ENCODE measurements at regions not wholly inside any gene's neighbourhood (a gene's known extent, or its start where the extent isn't known, plus 50 kb on each side); places are given as distances from the start of the nearest gene placed in this dataset.

DNA sequence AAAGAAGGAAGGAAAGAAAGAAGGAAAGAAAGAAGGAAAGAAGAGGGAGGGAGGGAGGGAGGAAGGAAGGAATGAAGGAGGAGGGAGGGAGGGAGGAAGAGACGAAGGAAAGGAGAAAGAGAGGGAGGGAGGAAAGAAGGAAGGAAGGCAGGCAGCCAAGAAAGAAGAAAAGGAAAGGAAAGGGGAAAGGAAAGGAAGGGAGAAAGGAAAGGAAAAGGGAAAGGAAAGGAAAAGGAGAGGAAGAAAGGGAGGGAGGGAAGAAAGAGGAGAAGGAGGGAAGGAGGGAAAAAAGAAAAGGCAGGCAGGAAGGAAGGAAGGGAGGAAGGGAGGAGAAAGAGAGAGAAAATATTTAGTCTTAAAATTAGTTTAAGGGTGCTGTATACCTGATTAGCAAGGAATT lies 704.1 kb downstream of the LUZP2 start:
- no peak overlapping the region for H3K27ac Mint-ChIP-seq
- no peaks in the 10 kb centered on the region for H3K4me1 Mint-ChIP-seq
- no peak overlapping the region for H3K4me3 Mint-ChIP-seq
- peaks cover 4% of the 10 kb centered on the region for H3K27me3 Mint-ChIP-seq (ENCODE audit: low read depth, poor library complexity)
- no peak for DNase-seq
- TF ChIP-seq CTCF (IDR thresholded peaks at IDR 0.05) = no peak
- no peaks in the 10 kb centered on the region for H3K9me3 Mint-ChIP-seq
- no peaks in the 10 kb centered on the region for H3K36me3 Mint-ChIP-seq (ENCODE audit: low read depth)

DNA sequence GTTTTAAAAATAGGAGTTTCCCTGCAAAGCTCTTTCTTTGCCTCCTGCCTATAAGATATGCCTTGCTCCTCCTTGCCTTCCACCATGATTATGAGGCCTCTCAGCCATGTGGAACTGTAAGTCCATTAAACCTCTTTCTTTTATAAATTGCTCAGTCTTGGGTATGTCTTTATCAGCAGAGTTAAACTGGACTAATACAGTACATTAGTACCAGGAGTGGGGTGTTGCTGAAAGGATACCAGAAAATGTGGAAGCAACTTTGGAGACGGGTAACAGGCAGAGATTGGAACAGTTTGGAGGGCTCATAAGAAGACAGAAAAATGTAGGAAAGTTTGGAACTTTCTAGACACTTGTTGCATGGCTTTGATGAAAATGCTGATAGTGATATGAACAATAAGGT lies 709.9 kb downstream of the LUZP2 start:
- Mint-ChIP-seq H3K27me3 (ENCODE audit: low read depth, poor library complexity) (peaks cover 2% of the 10 kb centered on the region), H3K4me3 (no peak overlapping the region)

DNA sequence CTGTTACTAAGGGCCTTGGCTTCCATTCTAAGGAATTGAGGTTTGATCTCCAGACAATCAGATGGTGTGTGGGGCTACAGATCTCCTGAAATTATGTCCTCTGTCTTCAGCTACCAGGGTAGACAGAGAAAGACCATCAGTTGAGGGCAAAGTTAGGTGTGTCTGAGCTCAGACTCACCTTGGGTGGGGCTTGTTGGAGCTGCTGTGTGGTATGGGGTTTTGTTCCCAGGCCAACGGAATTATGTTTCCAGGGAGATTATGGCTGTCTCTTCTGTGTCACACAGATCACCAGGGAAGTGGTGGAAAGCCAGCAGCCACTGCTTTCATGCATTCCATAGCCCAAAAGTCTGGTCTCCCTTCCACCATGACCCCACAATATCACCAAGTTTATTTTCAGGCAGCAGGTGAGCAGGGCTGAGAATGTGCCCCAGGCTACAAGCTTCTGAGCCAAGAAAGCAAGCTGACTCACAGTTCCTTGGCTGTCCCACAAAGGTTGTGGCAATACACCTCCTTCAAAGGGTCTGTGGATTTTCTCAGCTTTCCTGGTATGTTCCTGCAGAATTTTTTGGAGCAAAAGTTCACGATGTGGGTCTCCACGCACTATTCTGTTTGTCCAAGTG lies 714.9 kb downstream of the LUZP2 start:
- no peak for TF ChIP-seq CTCF (IDR thresholded peaks at IDR 0.05)
- Mint-ChIP-seq H3K36me3 (ENCODE audit: low read depth) (no peaks in the 10 kb centered on the region), H3K27me3 (ENCODE audit: low read depth, poor library complexity) (peaks cover 2% of the 10 kb centered on the region), H3K9me3 (peaks cover 4% of the 10 kb centered on the region), H3K4me1 (no peaks in the 10 kb centered on the region), H3K4me3 (no peak overlapping the region), H3K27ac (no peak overlapping the region)
- no peak for DNase-seq

More for the DNA sequence above, 709.9 kb downstream of the LUZP2 start:
- Mint-ChIP-seq H3K9me3 (peaks cover 7% of the 10 kb centered on the region), H3K27ac (no peak overlapping the region), H3K36me3 (ENCODE audit: low read depth) (no peaks in the 10 kb centered on the region), H3K4me1 (no peaks in the 10 kb centered on the region)
- TF ChIP-seq CTCF (IDR thresholded peaks at IDR 0.05) = no peak
- no peak for DNase-seq

DNA sequence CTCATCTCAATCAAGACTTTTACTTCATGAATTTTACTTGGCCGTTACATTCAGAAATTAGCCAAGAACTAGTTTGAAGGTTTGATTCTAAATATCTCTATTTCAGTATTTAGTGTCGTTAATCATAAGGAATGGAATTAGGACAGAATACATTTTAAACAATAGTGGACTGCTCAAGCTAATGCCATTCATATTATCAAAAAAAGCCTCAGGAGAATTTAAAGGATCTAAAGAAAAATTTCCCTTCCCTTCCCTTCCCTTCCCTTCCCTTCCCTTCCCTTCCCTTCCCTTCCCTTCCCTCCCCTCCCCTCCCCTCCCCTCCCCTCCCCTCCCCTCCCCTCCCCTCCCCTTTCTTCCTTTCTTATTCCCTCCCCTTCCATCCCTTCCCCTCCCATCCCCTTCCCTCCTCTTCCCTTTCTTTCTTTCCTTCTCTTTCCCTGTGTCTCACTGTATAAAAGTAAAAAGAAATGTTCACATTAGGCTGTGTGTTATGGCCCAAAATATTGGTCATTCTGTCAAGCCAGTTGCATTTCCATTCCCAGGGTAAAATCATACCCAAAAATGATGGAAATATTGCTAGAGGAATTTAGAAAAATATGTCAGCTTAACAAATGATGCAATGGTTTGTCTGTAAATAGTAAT lies 717.8 kb downstream of the LUZP2 start:
- no peaks in the 10 kb centered on the region for H3K9me3 Mint-ChIP-seq

GRCh38 chr11:25218036-25218435 lies 721.2 kb downstream of the LUZP2 start:
- Mint-ChIP-seq H3K36me3 (ENCODE audit: low read depth) (no peaks in the 10 kb centered on the region), H3K27me3 (ENCODE audit: low read depth, poor library complexity) (no peaks in the 10 kb centered on the region), H3K27ac (no peak overlapping the region), H3K4me1 (no peaks in the 10 kb centered on the region), H3K4me3 (no peak overlapping the region), H3K9me3 (no peaks in the 10 kb centered on the region)
- no peak for TF ChIP-seq CTCF (IDR thresholded peaks at IDR 0.05)
- DNase-seq = no peak

More for the DNA sequence above, 717.8 kb downstream of the LUZP2 start:
- Mint-ChIP-seq H3K36me3 (ENCODE audit: low read depth) (no peaks in the 10 kb centered on the region), H3K4me1 (no peaks in the 10 kb centered on the region), H3K27me3 (ENCODE audit: low read depth, poor library complexity) (no peaks in the 10 kb centered on the region), H3K4me3 (no peak overlapping the region), H3K27ac (no peak overlapping the region)
- TF ChIP-seq CTCF (IDR thresholded peaks at IDR 0.05) = no peak
- no peak for DNase-seq

DNA sequence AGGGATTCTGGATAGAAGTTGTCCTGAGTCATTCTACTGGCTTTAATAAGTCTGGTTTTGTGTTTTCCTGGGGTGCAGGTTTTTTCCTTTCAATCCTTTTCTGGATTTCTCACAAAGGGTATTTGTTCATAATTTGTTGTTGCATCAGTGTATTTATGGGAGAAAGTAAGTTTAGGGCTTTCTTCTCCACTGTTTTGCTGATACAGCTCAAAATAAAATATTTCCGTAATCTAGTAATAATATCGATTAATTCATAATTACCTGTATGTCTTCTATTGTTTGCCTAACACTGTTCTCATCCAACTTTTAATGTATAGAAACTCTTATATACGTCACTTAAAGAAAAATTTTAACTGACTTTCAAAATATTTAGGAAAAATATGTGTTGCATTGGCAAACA lies 728.2 kb downstream of the LUZP2 start:
- H3K27me3 Mint-ChIP-seq (ENCODE audit: low read depth, poor library complexity) = no peaks in the 10 kb centered on the region
- no peaks in the 10 kb centered on the region for H3K4me1 Mint-ChIP-seq
- no peak for DNase-seq
- H3K27ac Mint-ChIP-seq = no peak overlapping the region
- no peaks in the 10 kb centered on the region for H3K9me3 Mint-ChIP-seq
- no peak for TF ChIP-seq CTCF (IDR thresholded peaks at IDR 0.05)
- H3K36me3 Mint-ChIP-seq (ENCODE audit: low read depth) = no peaks in the 10 kb centered on the region
- no peak overlapping the region for H3K4me3 Mint-ChIP-seq

Measured in nephron progenitor cell (in vitro differentiated cells).